SK-N-SH (cell line): ENCODE measurements at regions not wholly inside any gene's neighbourhood (a gene's known extent, or its start where the extent isn't known, plus 50 kb on each side); places are given as distances from the start of the nearest gene placed in this dataset.

Experiments used
- CTCF ChIA-PET: fragments of 300-600, 350-600 bp; formaldehyde crosslinking; extraction: SDS; loops from one replicate; lab custom pipeline; 2021; lab: Yijun Ruan, JAX
- POLR2A ChIA-PET: fragments of 350-600 bp; sonication (Branson Sonifier 250); formaldehyde crosslinking; extraction: SDS; loops from one replicate; lab custom pipeline; 2020; ENCODE audit warnings: antibody characterized with exemption, inconsistent platforms; lab: Yijun Ruan, JAX
- DNase-seq: peaks from one replicate; pipeline ENCODE4 v3.0.0; 2012
- H2AFZ ChIP-seq: fragments of 200-600 bp; sonication (generic); 2 replicates; pipeline ENCODE4 v1.8.1; 2016; ENCODE audit warnings: antibody characterized with exemption, mild to moderate bottlenecking, low read depth
- H3F3A ChIP-seq: fragments of 200-600 bp; sonication (generic); replicated peaks from 2 replicates; pipeline ENCODE3; 2016; ENCODE audit warnings: antibody characterized with exemption, mild to moderate bottlenecking; ENCODE audit not compliant: insufficient read depth
- H3K27ac ChIP-seq, 2 experiments: fragments of 200-500 bp in 1 of 2; fragments of 200-600 bp in 1 of 2; sonication (Bioruptor generic) in 1 of 2; sonication (generic), shearing (Covaris generic) in 1 of 2; 2 replicates each; pipeline versions ENCODE4 v1.5.1 to v1.6.1; 2014 to 2016; ENCODE audit warnings: low read depth in 2 of 2, inconsistent platforms in 1 of 2, low read length in 1 of 2, mild to moderate bottlenecking in 1 of 2, mixed read lengths in 1 of 2
- H3K27me3 ChIP-seq: fragments of 200-600 bp; sonication (generic), shearing (Covaris generic); 2 replicates; pipeline ENCODE4 v1.6.1; 2016; ENCODE audit warnings: mixed run types; ENCODE audit not compliant: insufficient read depth
- H3K36me3 ChIP-seq, 2 experiments: fragments of 200-500 bp in 1 of 2; fragments of 200-600 bp in 1 of 2; sonication (Bioruptor generic) in 1 of 2; sonication (generic) in 1 of 2; replicated peaks in 1 of 2; 2 replicates each; pipeline versions ENCODE3 to v1.5.1; 2014 to 2016; ENCODE audit warnings: low read length in 1 of 2, mild to moderate bottlenecking in 1 of 2; ENCODE audit not compliant: insufficient read depth in 2 of 2, control insufficient read depth in 1 of 2
- H3K4me1 ChIP-seq, 2 experiments: fragments of 200-500 bp in 1 of 2; fragments of 200-600 bp in 1 of 2; sonication (Bioruptor generic) in 1 of 2; sonication (generic), shearing (Covaris generic) in 1 of 2; 2 replicates each; pipeline versions ENCODE4 v1.5.1 to v1.6.1; 2014 to 2016; ENCODE audit warnings: low read depth in 1 of 2, low read length in 1 of 2, mixed run types in 1 of 2; ENCODE audit not compliant: insufficient read depth in 2 of 2, control insufficient read depth in 1 of 2
- H3K4me2 ChIP-seq: fragments of 200-600 bp; sonication (generic), shearing (Covaris generic); 2 replicates; pipeline ENCODE4 v1.6.1; 2017; ENCODE audit warnings: mixed run types
- H3K4me3 ChIP-seq, 2 experiments: fragments of 200-500 bp in 1 of 2; fragments of 200-600 bp in 1 of 2; sonication (Bioruptor generic) in 1 of 2; sonication (generic), shearing (Covaris generic) in 1 of 2; 2 replicates each; pipeline versions ENCODE4 v1.5.1 to v1.8.1; 2014 to 2016; ENCODE audit warnings: low read depth in 2 of 2, inconsistent platforms in 1 of 2, low read length in 1 of 2, mild to moderate bottlenecking in 1 of 2, mixed read lengths in 1 of 2, moderate library complexity in 1 of 2
- H3K79me2 ChIP-seq: fragments of 200-600 bp; sonication (generic); 2 replicates; pipeline ENCODE4 v1.8.1; 2017; ENCODE audit warnings: mild to moderate bottlenecking; ENCODE audit not compliant: insufficient read depth
- H3K9ac ChIP-seq: fragments of 200-600 bp; sonication (generic); 2 replicates; pipeline ENCODE4 v1.6.1; 2017; ENCODE audit warnings: mixed run types
- H3K9me2 ChIP-seq: fragments of 200-600 bp; sonication (generic); 2 replicates; pipeline ENCODE4 v1.6.1; 2017; ENCODE audit warnings: mixed run types
- H3K9me3 ChIP-seq: fragments of 200-600 bp; sonication (generic); 2 replicates; pipeline ENCODE4 v1.6.1; 2017; ENCODE audit warnings: mixed run types, mild to moderate bottlenecking, moderate library complexity
- H4K20me1 ChIP-seq: fragments of 200-600 bp; sonication (generic); 2 replicates; pipeline ENCODE4 v1.6.1; 2017; ENCODE audit warnings: mild to moderate bottlenecking, mixed run types; ENCODE audit not compliant: insufficient read depth
- CHD2 ChIP-seq: fragments of 150-350 bp; IDR thresholded peaks from 2 replicates; pipeline ENCODE4 v1.6.1; 2018; ENCODE audit warnings: low read length; ENCODE audit not compliant: partially characterized antibody
- FOXM1 ChIP-seq: IDR thresholded peaks from 2 replicates; pipeline ENCODE4 v1.4.0; 2012; ENCODE audit warnings: low read depth, mild to moderate bottlenecking
- GATA2 ChIP-seq: sonication (generic); formaldehyde crosslinking; IDR thresholded peaks from 2 replicates; pipeline ENCODE4 v1.5.0; 2020; ENCODE audit warnings: mild to moderate bottlenecking, missing genetic modification reagents
- MEF2A ChIP-seq: IDR thresholded peaks from 2 replicates; pipeline ENCODE4 v1.4.0; 2012; ENCODE audit warnings: low read depth, borderline replicate concordance
- MXI1 ChIP-seq: IDR thresholded peaks from 2 replicates; pipeline ENCODE4 v1.6.1; 2012; ENCODE audit warnings: mild to moderate bottlenecking, low read depth, low read length, improper control_type of control experiment
- NRF1 ChIP-seq: IDR thresholded peaks from 2 replicates; pipeline ENCODE4 v1.6.1; 2012; ENCODE audit warnings: low read depth, mild to moderate bottlenecking, low read length
- RFX5 ChIP-seq: IDR thresholded peaks from 2 replicates; pipeline ENCODE4 v1.6.1; 2012; ENCODE audit warnings: mild to moderate bottlenecking, improper control_type of control experiment, low read length
- TAF1 ChIP-seq: IDR thresholded peaks from 2 replicates; pipeline ENCODE4 v1.6.1; 2012; ENCODE audit warnings: low read depth, mild to moderate bottlenecking, low read length, moderate library complexity, borderline replicate concordance
- TCF12 ChIP-seq: IDR thresholded peaks from 2 replicates; pipeline ENCODE4 v1.4.0; 2012
- TEAD4 ChIP-seq: IDR thresholded peaks from 2 replicates; pipeline ENCODE4 v1.4.0; 2012; ENCODE audit warnings: mild to moderate bottlenecking, borderline replicate concordance; ENCODE audit not compliant: insufficient read depth
- WGBS: methylation state at CpG from one replicate; pipeline ENCODE4 v1.1.6; 2017; ENCODE audit warnings: low lambda C conversion rate; 5-methylcytosine and 5-hydroxymethylcytosine counted together
- TF ChIP-seq, protein P1 (sequence below): fragments of 200-600 bp; sonication (generic); IDR thresholded peaks from 2 replicates; pipeline ENCODE4 v1.6.1; 2017; ENCODE audit warnings: antibody characterized with exemption, mild to moderate bottlenecking, moderate library complexity
- TF ChIP-seq, protein P2 (sequence below): IDR thresholded peaks from 2 replicates; pipeline ENCODE4; 2012
- TF ChIP-seq, protein P3 (sequence below): fragments of 150-350 bp; IDR thresholded peaks from 2 replicates; pipeline ENCODE4 v1.6.1; 2017; ENCODE audit warnings: antibody characterized with exemption, low read length, low read depth, borderline replicate concordance
- TF ChIP-seq, protein P4 (sequence below): IDR thresholded peaks from 2 replicates; pipeline ENCODE4 v1.4.0; 2012; ENCODE audit warnings: low read depth, borderline replicate concordance

GRCh38 chr12:43029971-43030370 is 440.4 kb upstream of the PRICKLE1 start:
- POLR2A ChIA-PET: no interaction called here
- H3K9ac ChIP-seq: no peak overlapping the region
- H3K27ac ChIP-seq: no peak overlapping the region
- TF ChIP-seq, protein P1, sequence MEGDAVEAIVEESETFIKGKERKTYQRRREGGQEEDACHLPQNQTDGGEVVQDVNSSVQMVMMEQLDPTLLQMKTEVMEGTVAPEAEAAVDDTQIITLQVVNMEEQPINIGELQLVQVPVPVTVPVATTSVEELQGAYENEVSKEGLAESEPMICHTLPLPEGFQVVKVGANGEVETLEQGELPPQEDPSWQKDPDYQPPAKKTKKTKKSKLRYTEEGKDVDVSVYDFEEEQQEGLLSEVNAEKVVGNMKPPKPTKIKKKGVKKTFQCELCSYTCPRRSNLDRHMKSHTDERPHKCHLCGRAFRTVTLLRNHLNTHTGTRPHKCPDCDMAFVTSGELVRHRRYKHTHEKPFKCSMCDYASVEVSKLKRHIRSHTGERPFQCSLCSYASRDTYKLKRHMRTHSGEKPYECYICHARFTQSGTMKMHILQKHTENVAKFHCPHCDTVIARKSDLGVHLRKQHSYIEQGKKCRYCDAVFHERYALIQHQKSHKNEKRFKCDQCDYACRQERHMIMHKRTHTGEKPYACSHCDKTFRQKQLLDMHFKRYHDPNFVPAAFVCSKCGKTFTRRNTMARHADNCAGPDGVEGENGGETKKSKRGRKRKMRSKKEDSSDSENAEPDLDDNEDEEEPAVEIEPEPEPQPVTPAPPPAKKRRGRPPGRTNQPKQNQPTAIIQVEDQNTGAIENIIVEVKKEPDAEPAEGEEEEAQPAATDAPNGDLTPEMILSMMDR: no peak
- TF ChIP-seq, protein P2, sequence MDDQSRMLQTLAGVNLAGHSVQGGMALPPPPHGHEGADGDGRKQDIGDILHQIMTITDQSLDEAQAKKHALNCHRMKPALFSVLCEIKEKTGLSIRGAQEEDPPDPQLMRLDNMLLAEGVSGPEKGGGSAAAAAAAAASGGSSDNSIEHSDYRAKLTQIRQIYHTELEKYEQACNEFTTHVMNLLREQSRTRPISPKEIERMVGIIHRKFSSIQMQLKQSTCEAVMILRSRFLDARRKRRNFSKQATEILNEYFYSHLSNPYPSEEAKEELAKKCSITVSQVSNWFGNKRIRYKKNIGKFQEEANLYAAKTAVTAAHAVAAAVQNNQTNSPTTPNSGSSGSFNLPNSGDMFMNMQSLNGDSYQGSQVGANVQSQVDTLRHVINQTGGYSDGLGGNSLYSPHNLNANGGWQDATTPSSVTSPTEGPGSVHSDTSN: no peak
- TF ChIP-seq NRF1 (no peak), GATA2 (no peak), RFX5 (no peak), MEF2A (no peak), TCF12 (no peak), MXI1 (no peak)
- TF ChIP-seq, protein P3, sequence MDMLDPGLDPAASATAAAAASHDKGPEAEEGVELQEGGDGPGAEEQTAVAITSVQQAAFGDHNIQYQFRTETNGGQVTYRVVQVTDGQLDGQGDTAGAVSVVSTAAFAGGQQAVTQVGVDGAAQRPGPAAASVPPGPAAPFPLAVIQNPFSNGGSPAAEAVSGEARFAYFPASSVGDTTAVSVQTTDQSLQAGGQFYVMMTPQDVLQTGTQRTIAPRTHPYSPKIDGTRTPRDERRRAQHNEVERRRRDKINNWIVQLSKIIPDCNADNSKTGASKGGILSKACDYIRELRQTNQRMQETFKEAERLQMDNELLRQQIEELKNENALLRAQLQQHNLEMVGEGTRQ: no peak
- TF ChIP-seq, protein P4, sequence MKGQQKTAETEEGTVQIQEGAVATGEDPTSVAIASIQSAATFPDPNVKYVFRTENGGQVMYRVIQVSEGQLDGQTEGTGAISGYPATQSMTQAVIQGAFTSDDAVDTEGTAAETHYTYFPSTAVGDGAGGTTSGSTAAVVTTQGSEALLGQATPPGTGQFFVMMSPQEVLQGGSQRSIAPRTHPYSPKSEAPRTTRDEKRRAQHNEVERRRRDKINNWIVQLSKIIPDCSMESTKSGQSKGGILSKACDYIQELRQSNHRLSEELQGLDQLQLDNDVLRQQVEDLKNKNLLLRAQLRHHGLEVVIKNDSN: no peak
- no peaks in the 10 kb centered on the region for H3F3A ChIP-seq
- no peaks in the 10 kb centered on the region for H3K9me3 ChIP-seq
- H3K9me2 ChIP-seq: no peaks in the 10 kb centered on the region
- H4K20me1 ChIP-seq: no peaks in the 10 kb centered on the region
- 40% methylated on average over 2 of the region's 2 CpGs for WGBS
- no peaks in the 10 kb centered on the region for H3K27me3 ChIP-seq
- H3K4me1 ChIP-seq: no peaks in the 10 kb centered on the region
- H3K36me3 ChIP-seq: no peaks in the 10 kb centered on the region
- no peak overlapping the region for H3K4me3 ChIP-seq
- no peak overlapping the region for H3K4me2 ChIP-seq
- no peak for DNase-seq
- no peak overlapping the region for H2AFZ ChIP-seq
- CTCF ChIA-PET: no interaction called here
- no peaks in the 10 kb centered on the region for H3K79me2 ChIP-seq

- Histone ChIP-seq H3K27me3 (no peaks in the 10 kb centered on the region), H3K9me3 (no peaks in the 10 kb centered on the region), H3K79me2 (no peaks in the 10 kb centered on the region), H3K4me2 (no peak overlapping the region), H3K36me3 (no peaks in the 10 kb centered on the region), H2AFZ (no peak overlapping the region), H4K20me1 (no peaks in the 10 kb centered on the region), H3K4me3 (no peak overlapping the region), H3F3A (no peaks in the 10 kb centered on the region), H3K27ac (no peak overlapping the region), H3K9me2 (no peaks in the 10 kb centered on the region), H3K4me1 (no peaks in the 10 kb centered on the region)
- POLR2A ChIA-PET: no interaction called here
- CTCF ChIA-PET: no interaction called here
- TF ChIP-seq TAF1: no peak
- TF ChIP-seq MXI1: no peak
- TF ChIP-seq, protein P3: no peak
- TF ChIP-seq RFX5: no peak
- no peak for TF ChIP-seq TEAD4
- TF ChIP-seq FOXM1: no peak
- TF ChIP-seq CHD2: no peak
- TF ChIP-seq, all 33 proteins: peak for 0
- no peak for DNase-seq
- WGBS: 37% methylated on average over 3 of the region's 3 CpGs
- H3K9ac ChIP-seq: no peak overlapping the region
These were observed 439.3 kb upstream of the PRICKLE1 start for GRCh38 chr12:43028826-43029225.
